GM03348 (cell line): ENCODE measurements at regions not wholly inside any gene's neighbourhood (a gene's known extent, or its start where the extent isn't known, plus 50 kb on each side); places are given as distances from the start of the nearest gene placed in this dataset.
"Not testable (repeated sequence)": the region's sequence is repeated elsewhere in the genome, so short reads cannot be mapped to it uniquely, and the experiment has no call there.

Experiments used
- DNase-seq: peaks from one replicate; pipeline ENCODE4 v3.0.0; 2012; ENCODE audit warnings: low spot score

DNA sequence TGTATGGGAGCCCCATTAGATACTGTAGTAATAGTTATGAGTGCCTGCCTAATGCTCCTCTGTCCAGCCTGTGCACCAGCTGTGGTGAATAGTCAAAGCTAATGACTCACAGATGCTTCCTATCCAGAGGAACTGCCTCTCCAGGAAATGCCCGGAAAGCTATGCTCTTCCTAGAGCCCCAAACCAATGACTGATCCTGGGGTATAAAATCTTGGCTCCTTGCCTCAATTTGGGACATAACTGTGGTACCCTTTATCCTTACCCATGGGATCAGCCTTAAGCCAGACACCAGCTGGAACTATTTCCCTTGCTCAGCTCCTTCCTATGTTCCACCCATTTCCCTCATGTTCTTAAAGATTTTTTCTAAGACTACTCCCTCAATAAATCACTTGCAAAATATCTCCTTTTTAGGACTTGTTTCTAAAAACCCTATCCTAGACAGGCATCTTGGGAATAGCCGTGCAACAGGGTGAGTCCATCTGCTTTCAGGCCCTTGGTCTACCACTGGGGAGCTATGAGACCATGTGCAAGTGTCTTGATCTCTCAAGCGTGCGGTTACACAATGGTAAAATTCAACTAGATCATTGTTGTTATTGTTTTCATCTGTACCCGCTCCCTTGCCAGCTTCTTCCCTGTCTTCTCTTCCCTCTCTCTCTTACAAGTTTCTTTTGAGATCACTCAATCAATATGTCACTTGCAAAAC lies 283.7 kb downstream of the BTBD3 start:
- DNase-seq, result peak; percentile 60

DNA sequence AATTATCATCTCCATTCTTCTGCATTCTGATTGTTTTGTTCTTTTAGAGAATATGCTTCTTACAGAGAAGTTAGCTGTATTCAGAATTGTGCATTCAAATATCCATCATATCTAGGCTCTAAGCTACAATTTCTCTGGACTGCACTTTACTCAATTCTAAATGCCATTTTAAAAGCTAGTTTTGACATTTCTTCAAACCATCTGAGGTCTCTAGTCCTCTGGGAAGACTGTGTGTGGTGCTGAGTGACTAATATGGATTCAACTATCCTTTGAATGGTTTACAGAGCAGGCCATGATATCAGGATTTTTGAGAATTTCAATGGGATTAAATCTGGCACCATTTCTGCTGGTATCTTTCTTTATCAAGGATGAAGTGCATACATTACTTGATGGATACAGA lies 285.7 kb downstream of the BTBD3 start:
- DNase-seq, result no peak

DNA sequence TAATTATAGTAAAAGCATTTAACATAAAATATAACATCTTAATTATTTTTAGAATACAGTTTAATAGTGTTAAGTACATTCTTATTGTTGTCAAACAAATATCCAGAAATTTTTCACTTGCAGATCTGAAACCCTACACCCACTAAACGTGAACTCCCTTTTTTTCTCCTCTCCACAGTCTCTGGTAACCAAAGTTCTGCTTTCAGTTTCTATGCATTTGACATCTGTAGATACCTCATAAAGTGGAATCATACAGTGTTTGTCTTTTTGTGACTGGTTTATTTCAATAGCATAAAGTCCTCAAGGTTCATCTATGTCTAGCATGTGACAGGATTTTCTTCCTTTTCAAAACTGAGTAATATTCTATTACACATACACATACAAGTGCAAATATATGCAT lies 286.3 kb downstream of the BTBD3 start:
- DNase-seq, result no peak

- peak; percentile 35 for DNase-seq
These were observed 290.2 kb downstream of the BTBD3 start for GRCh38 chr20:12207875-12208274.

- DNase-seq, result no peak
These were observed 292.9 kb downstream of the BTBD3 start for GRCh38 chr20:12210591-12210990.

DNA sequence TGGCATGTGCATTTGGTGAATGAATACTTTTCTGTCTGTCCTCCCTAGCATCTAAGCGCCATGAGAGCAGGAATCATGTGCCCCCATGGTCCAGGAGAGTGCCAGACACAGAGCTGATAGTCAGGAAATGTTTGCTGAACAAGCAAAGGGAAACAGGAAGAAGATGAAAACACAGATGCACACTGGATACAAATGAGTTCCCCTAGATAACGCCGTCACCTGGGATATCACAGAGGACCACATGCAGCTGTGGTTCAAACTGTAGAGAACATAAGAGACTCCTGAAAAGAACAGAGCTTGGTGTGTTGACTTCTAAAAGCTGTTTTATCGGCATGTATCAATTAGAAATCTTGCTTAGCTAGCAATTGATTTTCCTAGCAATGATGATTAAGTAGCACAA lies 293.7 kb downstream of the BTBD3 start:
- no peak for DNase-seq

GRCh38 chr20:12217382-12217781 lies 299.7 kb downstream of the BTBD3 start:
- no peak for DNase-seq

GRCh38 chr20:12219798-12220197 lies 302.1 kb downstream of the BTBD3 start:
- no peak for DNase-seq

DNA sequence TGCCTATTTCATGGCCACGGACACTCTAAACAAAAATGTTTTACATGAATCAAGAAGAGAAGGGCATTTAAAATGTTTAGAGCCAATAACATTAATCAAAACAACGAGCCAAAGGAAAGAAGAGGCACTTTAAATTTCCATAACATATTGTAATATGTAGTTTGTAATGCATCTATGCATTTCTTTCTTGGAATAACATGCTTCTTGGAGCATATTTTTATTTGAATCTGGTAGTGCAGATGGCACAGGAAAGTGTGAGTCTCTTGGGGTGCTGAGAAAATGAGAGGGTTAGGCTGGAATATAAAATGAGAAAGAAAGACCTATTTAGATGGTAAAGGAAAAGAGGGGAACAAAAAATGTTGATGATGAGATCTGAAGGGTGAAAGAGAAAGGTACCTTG lies 305.4 kb downstream of the BTBD3 start:
- DNase-seq, result no peak

- no peak for DNase-seq
These were observed 308.2 kb downstream of the BTBD3 start for GRCh38 chr20:12225898-12226297.

- DNase-seq, result no peak
These were observed 312.2 kb downstream of the BTBD3 start for GRCh38 chr20:12229891-12230290.

- DNase-seq, result peak; percentile 33
These were observed 320.1 kb downstream of the BTBD3 start for GRCh38 chr20:12237772-12238171.

DNA sequence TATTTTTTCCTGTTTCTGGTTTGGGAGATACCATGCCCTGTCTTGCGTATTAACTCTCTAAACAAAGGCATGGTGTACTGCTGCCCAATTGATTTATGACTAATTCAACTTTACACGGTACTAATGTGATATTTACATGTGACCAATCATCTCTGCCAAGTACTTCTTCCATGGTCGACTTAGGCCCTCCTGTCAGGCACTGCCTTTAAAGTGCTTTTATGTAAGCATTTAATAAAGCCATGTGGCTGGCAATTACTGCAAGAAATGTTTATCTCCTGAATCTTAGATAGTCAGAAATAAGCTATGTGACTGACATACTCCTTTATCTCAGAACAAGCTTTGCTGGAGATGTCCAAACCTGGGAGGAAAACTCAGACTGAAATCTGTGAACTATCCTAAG lies 323.4 kb downstream of the BTBD3 start:
- DNase-seq, result no peak

- DNase-seq, result no peak
These were observed 325.6 kb downstream of the BTBD3 start for GRCh38 chr20:12243327-12243726.

- DNase-seq, result no peak
These were observed 330.8 kb downstream of the BTBD3 start for GRCh38 chr20:12248481-12248880.

DNA sequence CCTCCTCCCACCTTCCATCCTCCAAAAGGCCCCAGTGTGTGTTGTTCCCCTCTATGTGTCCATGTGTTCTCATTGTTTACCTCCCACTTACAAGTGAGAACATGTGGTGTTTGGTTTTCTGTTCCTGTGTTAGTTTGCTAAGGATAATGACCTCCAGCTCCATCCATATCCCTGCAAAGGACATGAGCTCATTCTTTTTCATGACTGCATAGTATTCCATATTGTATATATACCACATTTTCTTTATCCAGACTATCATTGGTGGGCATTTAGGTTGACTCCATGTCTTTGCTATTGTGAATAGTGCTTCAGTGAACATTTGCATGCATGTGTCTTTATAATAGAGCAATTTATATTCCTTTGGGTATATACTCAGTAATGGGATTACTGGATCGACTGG lies 333.0 kb downstream of the BTBD3 start:
- not testable (repeated sequence) for DNase-seq

GRCh38 chr20:12252793-12253192 lies 335.1 kb downstream of the BTBD3 start:
- no peak for DNase-seq

- no peak for DNase-seq
These were observed 337.8 kb downstream of the BTBD3 start for GRCh38 chr20:12255461-12255970.

GRCh38 chr20:12256806-12257205 lies 339.1 kb downstream of the BTBD3 start:
- DNase-seq, result no peak

DNA sequence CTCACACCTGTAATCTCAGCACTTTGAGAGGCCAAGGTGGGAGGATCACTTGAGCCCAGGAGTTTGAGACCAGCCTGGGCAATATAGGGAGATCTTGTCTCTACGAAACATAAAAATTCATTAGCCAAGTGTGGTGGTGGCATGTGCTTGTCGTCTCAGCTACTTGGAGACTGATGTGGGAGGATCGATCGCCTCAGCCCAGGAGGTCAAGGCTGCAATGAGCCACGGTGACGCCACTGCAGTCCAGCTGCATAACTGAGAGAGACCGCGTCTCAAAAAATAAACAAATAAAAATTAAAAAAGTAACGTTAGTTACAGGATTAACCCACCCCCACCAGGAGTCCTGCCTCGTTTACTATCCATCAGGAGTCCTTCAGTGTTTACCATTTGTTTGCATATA lies 345.1 kb downstream of the BTBD3 start:
- no peak for DNase-seq

- no peak for DNase-seq
These were observed 347.0 kb downstream of the BTBD3 start for GRCh38 chr20:12264711-12265110.

GRCh38 chr20:12265662-12266061 lies 348.0 kb downstream of the BTBD3 start:
- peak; percentile 5 for DNase-seq

GRCh38 chr20:12269579-12269978 lies 351.9 kb downstream of the BTBD3 start:
- no peak for DNase-seq

DNA sequence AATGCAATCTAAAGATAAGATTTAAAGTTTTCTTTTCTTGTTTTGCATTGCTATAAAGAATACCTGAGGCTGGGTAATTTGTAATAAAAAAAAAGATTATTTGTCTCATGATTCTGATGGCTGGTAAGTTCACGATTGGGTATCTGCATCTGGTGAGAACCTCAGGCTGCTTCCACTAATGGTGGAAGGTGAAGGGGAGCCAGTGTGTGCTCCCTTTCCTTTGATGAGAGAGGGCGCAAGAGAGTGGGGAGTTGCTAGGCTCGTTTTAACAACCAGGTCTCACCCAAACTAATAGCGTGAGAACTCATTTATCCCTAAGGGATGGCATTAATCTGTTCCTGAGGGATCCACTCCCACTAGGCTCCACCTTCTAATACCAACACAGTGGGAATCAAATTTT lies 353.2 kb downstream of the BTBD3 start:
- DNase-seq, result no peak
